Limb (tissue), 2 donors: ENCODE measurements at regions not wholly inside any gene's neighbourhood (a gene's known extent, or its start where the extent isn't known, plus 50 kb on each side); places are given as distances from the start of the nearest gene placed in this dataset.
A peak's percentile ranks its signal among the peaks of the same experiment; 100 is the strongest.
"Not testable (repeated sequence)": the region's sequence is repeated elsewhere in the genome, so short reads cannot be mapped to it uniquely, and the experiment has no call there.

ENCODE experiments used
- DNase-seq, 2 donors: peaks; one replicate each; pipeline ENCODE4 v3.0.0-alpha.2; 2016; ENCODE audit errors: extremely low spot score in 2 of 2

DNA sequence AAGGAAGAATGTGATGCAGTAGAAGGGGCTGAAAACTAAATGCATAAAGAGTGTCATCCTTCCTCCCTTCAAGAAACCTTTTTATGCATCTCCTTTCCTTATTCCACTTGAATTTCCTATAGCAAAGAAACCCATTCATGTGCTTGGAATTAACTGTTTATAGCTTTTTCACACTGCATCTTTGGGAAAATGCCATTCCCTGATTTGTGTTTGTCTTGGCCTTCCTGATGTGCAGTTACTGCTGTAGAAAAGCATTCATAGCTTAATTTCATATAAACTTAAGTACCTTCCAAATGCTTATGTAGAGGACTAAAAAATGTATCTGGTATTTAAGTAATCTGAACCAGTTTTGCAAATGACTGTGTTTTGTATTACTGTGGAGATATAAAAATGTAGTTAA, 61.8 kb downstream of the SDR9C7 start:
- no peak for DNase-seq

DNA sequence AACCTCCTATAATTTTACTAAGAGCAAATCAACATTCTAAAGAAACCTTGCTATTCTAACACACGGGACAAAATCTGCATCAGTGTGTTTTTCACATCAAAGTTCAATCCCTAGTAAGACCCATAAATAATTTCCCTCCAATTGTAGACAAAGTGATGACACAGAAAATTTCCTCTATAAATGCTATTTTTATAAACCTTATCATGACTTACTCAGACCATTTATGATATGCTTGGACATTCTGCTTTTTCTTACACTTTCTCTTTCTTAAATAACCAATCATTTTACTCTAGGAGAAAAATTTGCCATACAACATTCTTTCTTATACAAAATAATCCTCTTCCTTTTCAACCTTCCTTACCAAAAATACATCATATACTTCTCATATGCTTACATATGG, 67.0 kb downstream of the SDR9C7 start:
- no peak for DNase-seq

DNA sequence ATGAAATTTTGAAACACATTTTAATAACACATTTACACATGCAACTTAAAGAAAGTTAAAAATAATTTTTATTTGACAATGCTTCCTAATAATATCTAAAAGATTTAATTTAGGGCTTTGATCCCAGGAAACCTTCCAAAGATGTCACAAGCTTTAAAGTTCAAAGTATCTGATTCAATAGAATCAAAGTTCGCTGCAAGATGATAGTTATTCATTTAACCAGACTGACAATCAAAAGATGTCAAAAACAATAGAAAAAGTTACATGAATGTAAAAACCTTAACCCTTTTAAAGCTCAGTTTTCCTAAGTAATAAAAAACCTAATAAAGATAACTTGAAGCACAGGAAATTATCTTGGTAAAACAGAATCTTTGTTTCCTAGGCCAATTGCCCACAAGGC, 67.7 kb downstream of the SDR9C7 start:
- no peak for DNase-seq

DNA sequence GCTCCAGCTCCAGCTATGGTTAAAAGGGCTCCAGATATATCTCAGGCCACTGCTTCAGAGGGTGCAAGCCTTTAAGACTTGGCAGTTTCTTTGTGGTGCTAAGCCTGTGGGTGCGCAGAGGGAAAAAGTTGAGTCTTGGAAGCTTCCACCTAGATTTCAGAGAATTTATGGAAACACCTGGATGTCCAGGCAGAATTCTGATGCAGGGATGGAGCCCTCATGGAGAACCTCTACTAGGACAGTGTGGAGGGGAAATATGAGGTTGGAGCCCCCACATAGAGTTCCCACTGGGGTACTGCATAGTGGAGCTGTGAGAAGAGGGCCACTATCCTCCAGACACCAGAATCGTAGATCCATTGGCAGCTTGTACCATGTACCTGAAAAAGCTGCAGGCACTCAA, 69.9 kb downstream of the SDR9C7 start:
- no peak for DNase-seq

DNA sequence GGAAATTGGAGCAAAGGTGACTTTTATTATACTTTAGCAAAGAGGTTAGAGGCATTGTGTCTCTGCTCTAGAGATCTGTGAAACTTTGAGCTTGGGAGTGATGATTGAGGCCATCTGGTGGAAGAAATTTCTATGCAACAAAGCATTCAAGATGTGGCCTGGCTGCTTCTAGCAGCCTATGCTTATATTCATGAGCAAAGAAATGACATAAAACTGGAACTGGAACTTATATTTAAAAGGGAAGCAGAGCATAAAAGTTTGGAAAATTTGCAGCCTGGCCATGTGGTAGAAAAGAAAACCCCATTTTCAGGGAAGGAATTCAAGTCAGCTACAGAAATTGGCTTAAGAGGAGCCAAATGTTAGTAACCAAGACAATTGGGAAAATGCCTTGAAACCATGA, 70.4 kb downstream of the SDR9C7 start:
- no peak for DNase-seq

DNA sequence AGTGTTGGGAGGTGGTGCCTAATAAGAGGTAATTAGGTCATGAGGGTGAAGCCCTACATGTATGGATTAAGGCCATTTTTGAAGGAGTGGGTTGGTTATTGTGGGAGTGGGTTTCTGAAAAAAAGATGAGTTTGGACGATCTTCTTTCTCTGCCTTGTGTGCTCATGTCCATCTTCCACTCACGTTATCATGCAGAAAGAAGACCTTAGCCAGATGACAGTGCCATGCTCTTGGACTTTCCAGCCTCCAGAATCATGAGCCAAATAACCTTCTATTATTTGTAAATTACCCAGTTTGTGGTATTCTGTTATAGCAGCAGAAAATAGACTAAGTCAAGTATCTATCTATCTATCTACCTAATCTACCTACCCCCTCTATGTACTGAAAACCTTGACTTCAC, 71.9 kb downstream of the SDR9C7 start:
- DNase-seq: no peak

DNA sequence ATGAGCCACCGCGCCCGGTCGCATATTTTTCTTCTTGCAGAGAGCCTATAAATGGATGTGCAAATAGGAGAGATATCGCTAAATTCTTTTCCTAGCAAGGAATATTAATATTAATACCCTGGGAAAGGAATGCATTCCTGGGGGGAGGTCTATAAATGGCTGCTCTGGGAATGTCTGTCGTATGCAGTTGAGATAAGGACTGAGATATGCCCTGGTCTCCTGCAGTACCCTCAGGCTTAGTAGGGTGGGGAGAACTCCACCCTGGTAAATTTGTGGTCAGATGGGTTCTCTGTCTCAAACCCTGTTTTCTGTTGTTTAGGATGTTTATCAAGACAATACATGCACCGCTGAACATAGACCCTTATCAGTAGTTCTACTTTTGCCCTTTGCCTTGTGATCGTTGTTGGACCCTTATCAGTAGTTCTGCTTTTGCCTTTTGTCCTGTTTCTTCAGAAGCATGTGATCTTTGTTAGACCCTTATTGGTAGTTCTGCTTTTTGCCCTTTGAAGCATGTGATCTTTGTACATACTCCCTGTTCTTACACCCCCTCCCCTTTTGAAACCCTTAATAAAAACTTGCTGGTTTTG, 80.7 kb downstream of the SDR9C7 start:
- DNase-seq: not testable (repeated sequence)

DNA sequence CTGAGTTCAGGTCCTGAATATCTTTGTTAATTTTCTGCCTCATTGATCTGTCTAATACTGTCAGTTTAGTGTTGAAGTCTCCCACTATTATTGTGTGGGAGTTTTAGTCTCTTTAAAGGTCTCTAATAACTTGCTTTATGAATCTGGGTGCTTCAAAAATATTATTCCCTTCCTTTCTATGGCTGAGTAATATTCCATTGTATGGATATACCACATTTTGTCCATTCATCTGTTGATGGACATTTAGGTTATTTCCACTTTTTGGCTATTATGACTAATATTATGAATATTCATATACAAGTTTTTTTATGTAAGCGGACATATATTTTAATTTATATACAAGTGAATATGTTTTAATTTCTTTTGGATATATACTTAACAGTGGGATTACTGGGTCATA, 82.7 kb downstream of the SDR9C7 start:
- DNase-seq: no peak

DNA sequence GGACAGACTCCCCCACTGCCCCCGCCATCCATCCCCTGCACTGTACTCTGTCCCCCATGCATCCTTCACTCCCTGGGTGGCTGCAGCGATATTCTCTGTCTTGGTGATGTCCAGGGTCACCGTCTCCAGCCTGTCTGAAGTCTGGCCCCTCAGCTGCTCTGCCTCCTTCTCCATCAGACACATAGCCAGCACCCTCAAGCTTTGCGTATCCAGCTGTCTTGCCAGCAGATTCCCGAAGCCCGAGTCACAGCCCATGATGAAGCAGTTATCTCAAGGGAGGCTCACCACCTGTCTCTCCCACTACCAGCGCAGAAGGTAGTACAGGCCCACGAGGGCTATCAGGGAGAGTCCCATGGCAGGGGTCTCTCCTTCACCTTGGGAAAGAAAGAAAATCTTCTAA, 77.8 kb downstream of the HSD17B6 start:
- no peak for DNase-seq

DNA sequence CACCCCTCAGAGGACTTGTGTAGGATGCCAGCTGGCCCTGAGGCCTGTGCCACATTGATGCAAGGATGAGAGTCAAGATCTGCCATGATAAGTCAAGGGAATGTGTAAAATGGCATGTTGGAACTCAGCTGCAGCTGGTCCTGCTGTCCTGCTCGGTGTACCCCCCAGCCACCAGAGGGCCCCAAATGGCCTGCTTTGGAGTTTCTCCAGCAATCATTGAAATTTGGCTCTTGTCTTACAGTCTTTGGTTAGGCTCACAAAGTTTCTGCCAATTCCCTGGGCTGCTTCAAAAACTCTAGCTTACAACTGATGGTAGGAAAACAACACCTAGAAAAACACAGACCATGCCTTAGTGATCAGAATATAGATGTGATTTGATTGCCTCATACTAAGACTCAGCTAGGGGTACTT, 76.8 kb downstream of the HSD17B6 start:
- peak; percentile 33 to 42 for DNase-seq

DNA sequence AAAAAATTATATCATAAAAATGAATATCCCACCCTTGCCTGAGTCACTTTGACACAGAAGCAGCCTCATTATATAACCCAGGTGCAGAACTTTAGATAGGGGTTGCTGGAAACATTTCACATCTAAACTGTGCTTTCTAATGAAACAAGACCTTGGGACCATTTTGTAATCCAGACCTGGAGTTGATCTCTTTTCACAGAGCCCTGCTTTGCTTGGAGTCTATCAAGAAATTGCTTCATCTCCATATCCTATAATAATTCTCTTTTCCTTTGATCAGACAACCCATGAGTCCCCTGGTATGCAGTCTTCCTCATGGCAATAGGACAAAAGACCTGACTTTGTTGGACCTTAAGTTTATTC, 76.3 kb downstream of the HSD17B6 start:
- no peak for DNase-seq

DNA sequence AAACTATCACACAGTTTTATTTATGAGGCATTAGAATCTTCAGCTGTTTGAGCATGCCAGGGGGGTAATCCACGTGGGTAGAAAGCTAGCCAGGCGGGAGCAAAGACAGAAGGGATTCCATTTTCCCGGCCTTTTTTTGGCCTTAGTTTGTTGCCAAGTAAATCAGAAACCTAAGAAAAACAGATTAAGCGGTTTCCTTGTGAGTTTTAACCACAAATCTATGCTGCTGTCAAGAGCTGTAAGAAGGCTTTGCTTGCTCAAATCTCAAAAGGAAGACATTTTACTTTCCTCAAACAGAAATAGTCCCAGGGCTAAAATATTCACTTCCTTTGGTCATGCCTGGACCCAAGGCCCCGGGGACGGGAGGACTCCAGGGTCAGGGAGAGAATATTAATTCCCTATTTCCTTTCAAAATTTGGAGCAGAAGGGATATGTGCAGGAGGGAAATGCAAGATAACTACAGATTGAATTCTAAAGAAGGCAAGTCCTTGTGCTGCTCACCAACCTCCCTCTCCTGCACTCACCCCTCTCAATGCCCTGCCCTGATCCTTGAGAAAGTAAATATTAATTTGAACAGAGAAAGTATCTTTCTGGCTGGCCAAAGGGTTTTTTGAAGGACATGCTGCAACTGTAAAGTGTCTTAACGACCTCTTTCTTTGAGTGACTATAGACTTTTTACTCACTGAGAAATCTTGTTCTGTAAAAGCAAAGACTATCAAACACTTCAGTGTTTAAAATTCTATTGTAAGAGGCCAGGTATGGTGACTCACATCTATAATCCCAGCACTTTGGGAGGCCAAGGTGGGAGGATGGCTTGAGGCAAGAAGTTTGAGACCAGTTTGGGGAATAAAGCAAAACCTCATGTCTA, 75.7 kb downstream of the HSD17B6 start:
- peak in 1 of 2 donors; percentile 24 for DNase-seq
